ENCODE measurements at regions not wholly inside any gene's neighbourhood (a gene's known extent, or its start where the extent isn't known, plus 50 kb on each side); places are given as distances from the start of the nearest gene placed in this dataset.

DNA sequence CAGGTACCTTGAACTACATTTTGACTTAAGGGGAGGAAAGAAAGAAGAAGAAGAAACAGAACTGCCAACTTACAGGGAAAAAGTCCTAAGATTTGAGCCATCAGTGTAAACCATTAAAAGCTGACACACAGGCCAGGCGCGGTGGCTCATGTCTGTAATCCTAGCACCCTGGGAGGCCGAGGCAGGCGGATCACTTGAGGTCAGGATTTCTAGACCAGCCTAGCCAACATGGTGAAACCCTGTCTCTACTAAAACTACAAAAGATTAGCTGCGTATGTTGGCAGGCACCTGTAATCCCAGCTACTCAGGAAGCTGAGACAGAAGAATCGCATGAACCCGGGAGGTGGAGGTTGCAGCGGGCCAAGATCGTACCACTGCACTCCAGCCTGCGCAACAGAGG is 389.7 kb upstream of the FAM241A start:
- no peaks in the 10 kb centered on the region for H3K36me3 ChIP-seq (ENCODE audit: control insufficient read depth in 2 of 2, insufficient read depth in 2 of 2, low read length in 1 of 2)
- no peak overlapping the region for H2AFZ ChIP-seq (ENCODE audit: control insufficient read depth, low read depth, low read length)
- ChIA-PET RAD21 (ENCODE audit: unreplicated experiment) (no interaction called here), CTCF (no interaction called here), SMC1A (ENCODE audit: uncharacterized antibody, unreplicated experiment) (no interaction called here), POLR2A (no interaction called here)
- no peak overlapping the region for H3K27ac ChIP-seq (ENCODE audit: control insufficient read depth, insufficient read depth)
- H4K20me1 ChIP-seq (ENCODE audit: control insufficient read depth, insufficient read depth) = no peaks in the 10 kb centered on the region
- ATAC-seq = no peak
- intact Hi-C loops (cut with micrococcal nuclease; ENCODE audit: unreplicated experiment) = no loop called here
- WGBS (ENCODE audit: insufficient coverage, insufficient replicate concordance, low lambda C conversion rate, missing lambda C conversion rate) = 71% methylated on average over 10 of the region's 10 CpGs
- no peak overlapping the region for H3K9ac ChIP-seq (ENCODE audit: control insufficient read depth, insufficient read depth, low read length)
- no peaks in the 10 kb centered on the region for H3K4me1 ChIP-seq (ENCODE audit: control insufficient read depth, insufficient read depth, low read length)
- no peak for FAIRE-seq
- no peak for DNase-seq (ENCODE audit: low read depth, low spot score)
- no peaks in the 10 kb centered on the region for H3K27me3 ChIP-seq (replicated peaks in 1 of 2; ENCODE audit: control insufficient read depth in 2 of 2, insufficient read depth in 2 of 2, low read length in 1 of 2)
- no peak overlapping the region for H3K4me2 ChIP-seq (ENCODE audit: control insufficient read depth, insufficient read depth)
- H3K4me3 ChIP-seq = no peak overlapping the region
- no TSS peak for BruUV-seq (replicated peaks)
- H3K79me2 ChIP-seq (ENCODE audit: control insufficient read depth, insufficient read depth, low read length) = no peaks in the 10 kb centered on the region
- in situ Hi-C loops (cut with MboI) = no loop called here
- no peaks in the 10 kb centered on the region for H3K9me3 ChIP-seq (replicated peaks; ENCODE audit: control insufficient read depth, insufficient read depth, low read length)
- TF ChIP-seq HDAC6 (IDR thresholded peaks at IDR 0.05; ENCODE audit: unreplicated experiment) (no peak), MXI1 (IDR thresholded peaks at IDR 0.05; ENCODE audit: low read depth, low read length) (no peak), ETV6 (conservative IDR thresholded peaks at IDR 0.05 in 1 of 2, IDR thresholded peaks at IDR 0.05 in 1 of 2; ENCODE audit: borderline replicate concordance in 1 of 2, low read depth in 1 of 2) (no peak), HDGF (IDR thresholded peaks at IDR 0.05) (no peak)
- TF ChIP-seq, protein P1, sequence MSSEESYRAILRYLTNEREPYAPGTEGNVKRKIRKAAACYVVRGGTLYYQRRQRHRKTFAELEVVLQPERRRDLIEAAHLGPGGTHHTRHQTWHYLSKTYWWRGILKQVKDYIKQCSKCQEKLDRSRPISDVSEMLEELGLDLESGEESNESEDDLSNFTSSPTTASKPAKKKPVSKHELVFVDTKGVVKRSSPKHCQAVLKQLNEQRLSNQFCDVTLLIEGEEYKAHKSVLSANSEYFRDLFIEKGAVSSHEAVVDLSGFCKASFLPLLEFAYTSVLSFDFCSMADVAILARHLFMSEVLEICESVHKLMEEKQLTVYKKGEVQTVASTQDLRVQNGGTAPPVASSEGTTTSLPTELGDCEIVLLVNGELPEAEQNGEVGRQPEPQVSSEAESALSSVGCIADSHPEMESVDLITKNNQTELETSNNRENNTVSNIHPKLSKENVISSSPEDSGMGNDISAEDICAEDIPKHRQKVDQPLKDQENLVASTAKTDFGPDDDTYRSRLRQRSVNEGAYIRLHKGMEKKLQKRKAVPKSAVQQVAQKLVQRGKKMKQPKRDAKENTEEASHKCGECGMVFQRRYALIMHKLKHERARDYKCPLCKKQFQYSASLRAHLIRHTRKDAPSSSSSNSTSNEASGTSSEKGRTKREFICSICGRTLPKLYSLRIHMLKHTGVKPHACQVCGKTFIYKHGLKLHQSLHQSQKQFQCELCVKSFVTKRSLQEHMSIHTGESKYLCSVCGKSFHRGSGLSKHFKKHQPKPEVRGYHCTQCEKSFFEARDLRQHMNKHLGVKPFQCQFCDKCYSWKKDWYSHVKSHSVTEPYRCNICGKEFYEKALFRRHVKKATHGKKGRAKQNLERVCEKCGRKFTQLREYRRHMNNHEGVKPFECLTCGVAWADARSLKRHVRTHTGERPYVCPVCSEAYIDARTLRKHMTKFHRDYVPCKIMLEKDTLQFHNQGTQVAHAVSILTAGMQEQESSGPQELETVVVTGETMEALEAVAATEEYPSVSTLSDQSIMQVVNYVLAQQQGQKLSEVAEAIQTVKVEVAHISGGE (CRISPR knock-in tag; IDR thresholded peaks at IDR 0.05) = no peak
- TF ChIP-seq, protein P2, sequence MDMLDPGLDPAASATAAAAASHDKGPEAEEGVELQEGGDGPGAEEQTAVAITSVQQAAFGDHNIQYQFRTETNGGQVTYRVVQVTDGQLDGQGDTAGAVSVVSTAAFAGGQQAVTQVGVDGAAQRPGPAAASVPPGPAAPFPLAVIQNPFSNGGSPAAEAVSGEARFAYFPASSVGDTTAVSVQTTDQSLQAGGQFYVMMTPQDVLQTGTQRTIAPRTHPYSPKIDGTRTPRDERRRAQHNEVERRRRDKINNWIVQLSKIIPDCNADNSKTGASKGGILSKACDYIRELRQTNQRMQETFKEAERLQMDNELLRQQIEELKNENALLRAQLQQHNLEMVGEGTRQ (IDR thresholded peaks at IDR 0.05; ENCODE audit: borderline replicate concordance, low read depth, low read length) = no peak
